Mesodermal cell (in vitro differentiated cells): ENCODE measurements at regions not wholly inside any gene's neighbourhood (a gene's known extent, or its start where the extent isn't known, plus 50 kb on each side); places are given as distances from the start of the nearest gene placed in this dataset.

Source experiments
- H3K27ac ChIP-seq: 2 replicates; pipeline ENCODE4 v1.7.0; 2013; ENCODE audit warnings: mild to moderate bottlenecking, low read depth, low read length, moderate library complexity; ENCODE audit not compliant: severe bottlenecking
- H3K36me3 ChIP-seq: 2 replicates; pipeline ENCODE4 v1.7.1; 2013; ENCODE audit warnings: mild to moderate bottlenecking, low read length, moderate library complexity; ENCODE audit not compliant: control insufficient read depth, insufficient read depth
- H3K4me1 ChIP-seq: one replicate; pipeline ENCODE4 v1.7.1; 2013; ENCODE audit warnings: mild to moderate bottlenecking, low read length; ENCODE audit not compliant: insufficient read depth, control insufficient read depth, poor library complexity, severe bottlenecking
- H3K4me3 ChIP-seq: 2 replicates; pipeline ENCODE4 v1.7.0; 2013; ENCODE audit warnings: low read length, control low read depth, mild to moderate bottlenecking; ENCODE audit not compliant: insufficient read depth, poor library complexity, severe bottlenecking; ENCODE audit errors: extremely low read depth
- H3K9me3 ChIP-seq: 2 replicates; pipeline ENCODE4 v1.7.1; 2013; ENCODE audit warnings: mild to moderate bottlenecking, low read length, moderate library complexity; ENCODE audit not compliant: control insufficient read depth
- WGBS, 2 experiments: methylation state at CpG; one replicate each; pipeline ENCODE4 v1.1.5; 2013; ENCODE audit warnings: missing lambda C conversion rate in 2 of 2; ENCODE audit not compliant: insufficient coverage in 2 of 2; 5-methylcytosine and 5-hydroxymethylcytosine counted together

GRCh38 chr5:168121138-168121494 is 170.3 kb upstream of the WWC1 start:
- Histone ChIP-seq H3K4me1 (no peaks in the 10 kb centered on the region), H3K4me3 (no peak overlapping the region), H3K27ac (no peak overlapping the region), H3K9me3 (no peaks in the 10 kb centered on the region), H3K36me3 (no peaks in the 10 kb centered on the region)
- 83 to 96% methylated on average over 4 of the region's 4 CpGs for WGBS, 2 experiments

DNA sequence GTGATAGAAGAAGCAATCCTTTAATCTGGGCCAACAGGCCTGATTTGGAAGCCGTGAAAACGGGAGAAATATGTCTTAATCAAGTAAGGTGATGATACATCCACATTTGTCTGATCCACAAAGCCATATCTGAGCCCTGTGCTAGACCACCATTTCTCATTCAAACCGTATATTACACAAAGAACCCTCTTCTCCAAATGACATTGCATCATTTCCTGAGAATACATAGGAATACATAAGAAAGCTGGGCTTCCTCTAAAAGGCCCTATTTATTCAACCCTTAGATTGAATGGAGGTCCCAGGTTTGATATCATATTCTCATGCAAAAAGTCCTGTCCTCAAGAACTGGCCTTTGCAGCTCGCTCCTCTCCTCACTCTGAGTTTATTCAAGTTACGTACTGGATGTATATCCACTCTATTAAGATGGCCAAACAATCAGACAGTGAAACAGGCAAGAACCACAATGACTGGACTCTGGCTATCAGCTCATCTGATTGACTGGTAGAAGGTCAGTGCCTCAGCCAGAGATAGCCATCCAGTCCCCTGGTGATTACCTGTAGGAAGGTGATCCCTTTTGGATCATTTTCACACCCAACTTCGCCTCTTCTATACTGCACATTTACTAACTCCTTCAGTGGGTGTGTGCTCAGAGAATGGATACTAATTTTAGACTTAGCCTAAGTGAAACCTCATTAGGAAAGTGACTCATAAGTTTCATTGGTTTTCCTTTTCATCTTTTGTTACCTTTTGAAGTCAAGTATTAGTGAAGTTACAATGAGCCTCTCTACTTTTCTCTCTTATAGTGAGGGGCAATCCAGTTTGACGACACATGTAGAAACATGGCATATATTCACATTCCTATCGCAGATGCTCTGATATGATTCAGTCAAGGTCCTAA is 167.6 kb upstream of the WWC1 start:
- no peaks in the 10 kb centered on the region for H3K9me3 ChIP-seq
- H3K36me3 ChIP-seq = no peaks in the 10 kb centered on the region
- no peak overlapping the region for H3K4me3 ChIP-seq
- H3K27ac ChIP-seq = no peak overlapping the region
- H3K4me1 ChIP-seq = no peaks in the 10 kb centered on the region
- 92 to 95% methylated on average over 5 to 7 of the region's 8 CpGs for WGBS, 2 experiments

DNA sequence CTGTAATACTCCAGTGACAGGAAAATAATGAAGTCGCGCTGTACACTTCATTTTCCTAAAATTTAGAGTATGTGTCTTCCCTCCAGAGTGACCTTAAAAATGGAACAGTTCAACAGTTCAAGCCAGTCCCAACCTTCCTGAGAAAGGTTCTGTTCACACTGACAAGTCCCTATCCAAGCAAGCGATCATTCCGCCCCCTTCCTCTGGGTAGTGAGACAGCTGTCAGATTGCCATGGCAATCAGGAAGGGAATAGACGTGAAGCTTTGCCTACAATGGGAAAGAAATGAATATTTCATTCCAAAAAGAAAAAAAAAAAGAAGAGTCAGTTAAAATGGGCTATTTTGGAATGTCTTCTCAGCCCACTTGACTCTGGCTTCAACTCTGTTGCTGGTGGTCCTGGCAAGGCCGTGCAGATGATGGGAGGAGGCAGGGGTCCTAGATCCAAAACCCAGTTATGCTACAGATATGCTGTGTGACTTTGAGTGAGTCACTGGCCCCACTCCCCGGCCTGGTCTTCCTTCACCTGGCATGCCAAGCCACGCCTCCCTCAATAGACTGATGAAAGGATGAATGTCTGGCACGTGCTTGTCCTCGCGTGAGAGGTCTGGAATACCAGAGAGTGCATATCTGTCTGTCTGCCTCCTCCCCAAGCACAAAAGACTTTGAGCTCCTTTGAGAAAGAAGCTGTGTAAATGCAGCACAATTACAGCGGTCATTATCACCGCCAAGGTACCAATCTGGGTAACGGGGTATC is 165.8 kb upstream of the WWC1 start:
- Histone ChIP-seq H3K4me3 (no peak overlapping the region), H3K9me3 (no peaks in the 10 kb centered on the region)

DNA sequence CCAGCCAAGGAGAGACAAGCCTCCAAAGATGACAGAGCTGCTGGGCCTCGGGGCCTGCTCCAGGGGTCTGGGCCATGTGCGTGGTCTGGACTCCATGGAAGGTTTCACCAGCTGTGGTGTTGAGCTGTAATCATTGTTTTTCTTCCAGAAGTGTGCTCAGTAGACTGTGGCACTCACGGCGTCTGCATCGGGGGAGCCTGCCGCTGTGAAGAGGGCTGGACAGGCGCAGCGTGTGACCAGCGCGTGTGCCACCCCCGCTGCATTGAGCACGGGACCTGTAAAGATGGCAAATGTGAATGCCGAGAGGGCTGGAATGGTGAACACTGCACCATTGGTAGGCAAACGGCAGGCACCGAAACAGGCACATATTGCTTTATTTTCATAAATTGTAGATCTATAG is 164.8 kb upstream of the WWC1 start:
- Histone ChIP-seq H3K4me1 (no peaks in the 10 kb centered on the region), H3K27ac (no peak overlapping the region), H3K9me3 (no peaks in the 10 kb centered on the region), H3K36me3 (no peaks in the 10 kb centered on the region), H3K4me3 (no peak overlapping the region)
- WGBS, 2 experiments = 94 to 95% methylated on average over 7 to 13 of the region's 15 CpGs

More for the DNA sequence above, 165.8 kb upstream of the WWC1 start:
- Histone ChIP-seq H3K36me3 (no peaks in the 10 kb centered on the region), H3K4me1 (no peaks in the 10 kb centered on the region), H3K27ac (no peak overlapping the region)
- 96% methylated on average over 7 to 11 of the region's 14 CpGs for WGBS, 2 experiments

DNA sequence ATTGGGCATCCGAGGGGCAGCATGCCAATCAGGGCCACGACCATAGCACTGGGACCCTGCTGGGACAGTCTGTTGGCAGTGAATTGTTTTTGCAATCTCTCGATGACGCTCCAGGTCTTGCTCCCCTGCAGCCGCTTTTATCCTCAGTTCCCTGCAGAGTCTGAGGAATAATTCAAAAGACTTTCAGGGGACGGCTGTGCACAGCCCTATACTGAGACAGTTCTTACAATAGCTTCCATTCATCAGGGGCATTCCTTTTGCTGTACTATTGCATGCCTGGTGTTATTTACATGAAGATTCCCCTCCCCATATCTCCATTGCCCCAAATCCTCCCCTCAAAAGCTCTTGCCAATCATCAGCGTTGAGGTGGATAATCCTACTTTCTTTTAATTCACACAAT is 163.3 kb upstream of the WWC1 start:
- Histone ChIP-seq H3K9me3 (no peaks in the 10 kb centered on the region), H3K36me3 (no peaks in the 10 kb centered on the region), H3K4me3 (no peak overlapping the region), H3K4me1 (no peaks in the 10 kb centered on the region), H3K27ac (no peak overlapping the region)
- 47 to 68% methylated on average over 6 to 7 of the region's 7 CpGs for WGBS, 2 experiments

- H3K4me3 ChIP-seq = no peak overlapping the region
- H3K9me3 ChIP-seq = no peaks in the 10 kb centered on the region
- H3K27ac ChIP-seq = no peak overlapping the region
- 83 to 85% methylated on average over 5 to 7 of the region's 8 CpGs for WGBS, 2 experiments
- H3K36me3 ChIP-seq = no peaks in the 10 kb centered on the region
- H3K4me1 ChIP-seq = no peaks in the 10 kb centered on the region
Observed at GRCh38 chr5:168128557-168128956, 162.9 kb upstream of the WWC1 start.

- WGBS, 2 experiments = 86 to 94% methylated on average over 3 of the region's 3 CpGs
- Histone ChIP-seq H3K36me3 (no peaks in the 10 kb centered on the region), H3K9me3 (no peaks in the 10 kb centered on the region), H3K4me3 (no peak overlapping the region), H3K27ac (no peak overlapping the region), H3K4me1 (no peaks in the 10 kb centered on the region)
Observed at GRCh38 chr5:168131519-168131918, 159.9 kb upstream of the WWC1 start.

GRCh38 chr5:168132241-168132641 is 159.2 kb upstream of the WWC1 start:
- Histone ChIP-seq H3K9me3 (no peaks in the 10 kb centered on the region), H3K4me1 (no peaks in the 10 kb centered on the region), H3K27ac (no peak overlapping the region), H3K36me3 (no peaks in the 10 kb centered on the region), H3K4me3 (no peak overlapping the region)
- 87% methylated on average over 2 of the region's 3 CpGs; no CpG with 5 or more reads in 1 of the 2 experiments for WGBS, 2 experiments

- Histone ChIP-seq H3K36me3 (no peaks in the 10 kb centered on the region), H3K4me3 (no peak overlapping the region), H3K9me3 (no peaks in the 10 kb centered on the region), H3K4me1 (no peaks in the 10 kb centered on the region), H3K27ac (no peak overlapping the region)
- 89 to 92% methylated on average over 5 of the region's 6 CpGs for WGBS, 2 experiments
Observed at GRCh38 chr5:168135897-168136296, 155.5 kb upstream of the WWC1 start.

- no peaks in the 10 kb centered on the region for H3K4me1 ChIP-seq
- no peak overlapping the region for H3K27ac ChIP-seq
- WGBS, 2 experiments = 75 to 83% methylated on average over 4 to 5 of the region's 5 CpGs
- no peaks in the 10 kb centered on the region for H3K36me3 ChIP-seq
- no peaks in the 10 kb centered on the region for H3K9me3 ChIP-seq
- H3K4me3 ChIP-seq = no peak overlapping the region
Observed at GRCh38 chr5:168136340-168136739, 155.1 kb upstream of the WWC1 start.

- no peak overlapping the region for H3K27ac ChIP-seq
- H3K4me1 ChIP-seq = no peaks in the 10 kb centered on the region
- 70 to 100% methylated on average over 2 of the region's 2 CpGs for WGBS, 2 experiments
- no peak overlapping the region for H3K4me3 ChIP-seq
- H3K9me3 ChIP-seq = no peaks in the 10 kb centered on the region
- H3K36me3 ChIP-seq = no peaks in the 10 kb centered on the region
Observed at GRCh38 chr5:168137265-168137664, 154.2 kb upstream of the WWC1 start.
